OCI-LY3 (cell line): ENCODE measurements at regions not wholly inside any gene's neighbourhood (a gene's known extent, or its start where the extent isn't known, plus 50 kb on each side); places are given as distances from the start of the nearest gene placed in this dataset.

Experiments used
- H2AFZ ChIP-seq: fragments of 200-600, 300-600 bp; shearing (Covaris generic); 2 replicates; pipeline ENCODE4 v1.6.0; 2014; ENCODE audit warnings: antibody characterized with exemption, low read depth, low read length
- H3K27ac ChIP-seq: fragments of 200-600, 300-600 bp; sonication (generic); 2 replicates; pipeline ENCODE4 v1.5.1; 2014; ENCODE audit warnings: mild to moderate bottlenecking, low read length, moderate library complexity, mixed read lengths
- H3K27me3 ChIP-seq: fragments of 200-600, 300-600 bp; sonication (generic); 2 replicates; pipeline ENCODE4 v1.6.1; 2014; ENCODE audit warnings: low read depth, low read length, mixed read lengths
- H3K36me3 ChIP-seq: fragments of 200-600, 300-600 bp; sonication (generic); replicated peaks from 2 replicates; pipeline ENCODE3; 2014; ENCODE audit warnings: low read depth, low read length, mixed read lengths
- H3K4me1 ChIP-seq: fragments of 300-600, 200-600 bp; sonication (generic); 2 replicates; pipeline ENCODE4 v1.6.1; 2014; ENCODE audit warnings: low read length, mixed read lengths
- H3K4me2 ChIP-seq: fragments of 200-600, 300-600 bp; sonication (generic); 2 replicates; pipeline ENCODE4 v1.6.1; 2014; ENCODE audit warnings: low read length, mixed read lengths
- H3K4me3 ChIP-seq: fragments of 300-600, 200-600 bp; sonication (generic); 2 replicates; pipeline ENCODE4 v1.5.1; 2014; ENCODE audit warnings: antibody characterized with exemption, mild to moderate bottlenecking, low read length, moderate library complexity
- H3K79me2 ChIP-seq: fragments of 300-600, 200-600 bp; shearing (Covaris generic); 2 replicates; pipeline ENCODE4 v1.6.1; 2014; ENCODE audit warnings: mild to moderate bottlenecking, low read length, mixed read lengths
- H3K9ac ChIP-seq: fragments of 300-600, 200-600 bp; shearing (Covaris generic); 2 replicates; pipeline ENCODE4 v1.6.0; 2014; ENCODE audit warnings: mild to moderate bottlenecking, low read length, moderate library complexity
- H3K9me3 ChIP-seq: fragments of 200-600, 300-600 bp; shearing (Covaris generic); 2 replicates; pipeline ENCODE4 v1.6.1; 2014; ENCODE audit warnings: low read length, mixed read lengths; ENCODE audit not compliant: insufficient read depth
- H4K20me1 ChIP-seq: fragments of 200-600, 300-600 bp; sonication (generic); 2 replicates; pipeline ENCODE4 v1.6.1; 2016; ENCODE audit warnings: low read length, mixed read lengths; ENCODE audit not compliant: insufficient read depth
- CTCF ChIP-seq: fragments of 200-600, 300-600 bp; sonication (generic); IDR thresholded peaks from 2 replicates; pipeline ENCODE4 v1.5.1; 2014; ENCODE audit warnings: antibody characterized with exemption, low read length, low read depth
- EZH2phosphoT487 ChIP-seq: fragments of 200-600 bp; shearing (Covaris generic); IDR thresholded peaks from 2 replicates; pipeline ENCODE4 v1.6.1; 2018; ENCODE audit warnings: antibody characterized with exemption, mixed run types, low read depth

DNA sequence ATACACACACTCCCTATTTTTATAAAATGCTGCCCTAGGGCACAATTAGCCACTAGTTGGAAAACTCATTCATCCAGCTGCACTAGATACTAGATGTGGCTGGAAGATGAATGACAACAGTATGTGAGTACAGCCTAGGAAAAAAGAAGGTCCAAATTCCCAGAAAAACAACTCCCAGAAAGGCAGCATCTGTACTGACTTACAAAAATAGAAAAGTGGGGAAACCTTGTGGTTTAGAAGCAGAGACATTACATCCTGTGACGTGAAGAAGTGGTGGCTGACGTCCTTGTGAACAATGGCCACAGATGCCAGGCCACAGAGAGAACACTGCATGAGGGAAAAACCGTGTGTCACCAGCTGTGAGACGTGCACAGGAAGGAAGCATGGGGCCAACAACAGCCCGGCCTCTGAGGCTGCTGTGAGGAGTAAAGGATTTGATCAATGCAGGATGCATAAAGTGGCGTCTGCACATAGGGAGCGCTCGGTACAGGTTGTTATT lies 81.2 kb downstream of the SPRY1 start:
- Histone ChIP-seq H3K9ac (no peak overlapping the region), H3K27ac (no peak overlapping the region), H3K4me2 (no peak overlapping the region), H3K79me2 (no peaks in the 10 kb centered on the region), H3K27me3 (no peaks in the 10 kb centered on the region), H3K4me3 (no peak overlapping the region), H3K9me3 (no peaks in the 10 kb centered on the region), H4K20me1 (no peaks in the 10 kb centered on the region), H3K36me3 (no peaks in the 10 kb centered on the region), H2AFZ (no peak overlapping the region), H3K4me1 (no peaks in the 10 kb centered on the region)
- no peak for TF ChIP-seq CTCF
- TF ChIP-seq EZH2phosphoT487: no peak

GRCh38 chr4:123478859-123479345 lies 82.3 kb downstream of the SPRY1 start:
- no peak for TF ChIP-seq EZH2phosphoT487
- TF ChIP-seq CTCF: no peak
- H3K4me3 ChIP-seq: no peak overlapping the region
- no peak overlapping the region for H3K4me2 ChIP-seq
- no peaks in the 10 kb centered on the region for H3K4me1 ChIP-seq
- no peaks in the 10 kb centered on the region for H4K20me1 ChIP-seq
- no peaks in the 10 kb centered on the region for H3K36me3 ChIP-seq
- no peak overlapping the region for H3K9ac ChIP-seq
- H2AFZ ChIP-seq: no peak overlapping the region
- no peak overlapping the region for H3K27ac ChIP-seq
- no peaks in the 10 kb centered on the region for H3K9me3 ChIP-seq
- H3K79me2 ChIP-seq: no peaks in the 10 kb centered on the region
- H3K27me3 ChIP-seq: no peaks in the 10 kb centered on the region

- Histone ChIP-seq H4K20me1 (no peaks in the 10 kb centered on the region), H3K9ac (no peak overlapping the region), H3K36me3 (no peaks in the 10 kb centered on the region), H3K27me3 (no peaks in the 10 kb centered on the region), H3K4me3 (no peak overlapping the region), H3K9me3 (no peaks in the 10 kb centered on the region), H2AFZ (no peak overlapping the region), H3K27ac (no peak overlapping the region), H3K79me2 (no peaks in the 10 kb centered on the region), H3K4me1 (no peaks in the 10 kb centered on the region), H3K4me2 (no peak overlapping the region)
- TF ChIP-seq EZH2phosphoT487 (no peak), CTCF (no peak)
These were observed 83.3 kb downstream of the SPRY1 start for GRCh38 chr4:123479944-123480343.

DNA sequence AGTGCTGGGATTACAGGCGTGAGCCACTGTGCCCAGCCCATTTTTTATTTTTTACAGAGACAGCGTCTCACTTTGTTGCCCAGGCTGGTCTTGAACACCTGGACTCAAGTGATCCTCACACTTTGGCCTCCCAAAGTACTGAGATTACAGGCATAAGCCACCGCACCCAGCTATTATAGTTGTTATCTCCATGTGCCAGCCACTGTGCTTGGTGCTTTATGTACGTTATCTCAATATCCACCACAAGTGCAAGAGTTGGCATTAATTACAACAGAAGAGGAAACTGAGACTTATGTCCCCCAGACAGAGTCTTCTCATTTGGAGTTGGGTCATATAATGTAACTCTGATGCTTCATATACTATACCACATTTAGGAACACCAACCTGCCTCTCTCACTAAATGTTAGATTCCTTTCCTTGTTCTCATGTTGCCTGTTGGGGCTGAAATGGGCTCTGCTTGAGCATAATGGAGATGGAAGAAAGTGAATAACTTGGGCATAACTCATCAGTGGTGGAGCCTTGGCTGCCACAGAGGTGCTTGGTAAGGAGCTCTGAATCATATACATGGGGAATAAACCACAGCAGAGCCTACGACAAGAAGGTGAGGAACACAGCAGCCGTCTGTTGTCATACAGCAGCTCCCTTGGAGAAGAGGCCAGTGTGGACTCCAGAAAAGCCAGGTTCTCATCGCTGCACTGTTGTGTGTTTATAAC lies 84.3 kb downstream of the SPRY1 start:
- Histone ChIP-seq H3K4me3 (no peak overlapping the region), H2AFZ (no peak overlapping the region), H3K27me3 (no peaks in the 10 kb centered on the region), H3K36me3 (no peaks in the 10 kb centered on the region), H3K9ac (no peak overlapping the region), H3K79me2 (no peaks in the 10 kb centered on the region), H4K20me1 (no peaks in the 10 kb centered on the region), H3K27ac (no peak overlapping the region), H3K4me1 (no peaks in the 10 kb centered on the region), H3K9me3 (no peaks in the 10 kb centered on the region), H3K4me2 (no peak overlapping the region)
- no peak for TF ChIP-seq CTCF
- TF ChIP-seq EZH2phosphoT487: no peak
